PC-3 (cell line): ENCODE measurements at regions not wholly inside any gene's neighbourhood (a gene's known extent, or its start where the extent isn't known, plus 50 kb on each side); places are given as distances from the start of the nearest gene placed in this dataset.

Experiments used
- CTCF ChIP-seq: fragments of 300-600 bp; sonication (generic); conservative IDR thresholded peaks from 2 replicates; pipeline ENCODE4 v1.5.1; 2017; ENCODE audit warnings: antibody characterized with exemption, low read depth, mild to moderate bottlenecking, low read length
- EZH2phosphoT487 ChIP-seq: fragments of 300-600 bp; sonication (generic); IDR thresholded peaks from 2 replicates; pipeline ENCODE4 v1.6.1; 2018; ENCODE audit warnings: mild to moderate bottlenecking, antibody characterized with exemption, low read length, borderline replicate concordance

GRCh38 chr1:175853681-175854080 is 110.3 kb upstream of the TNR start:
- TF ChIP-seq CTCF, result no peak
- TF ChIP-seq EZH2phosphoT487, result no peak
